Right cardiac atrium (tissue), 5 donors: ENCODE measurements at regions not wholly inside any gene's neighbourhood (a gene's known extent, or its start where the extent isn't known, plus 50 kb on each side); places are given as distances from the start of the nearest gene placed in this dataset.
A peak's percentile ranks its signal among the peaks of the same experiment; 100 is the strongest.

Experiments used
- ATAC-seq, 2 donors: fragments of 200-7000 bp; cut with Tn5 transposase; one replicate each; pipeline versions ENCODE4 v1.8.0 to v1.9.1; 2020; ENCODE audit warnings: moderate library complexity in 2 of 2, mild to moderate bottlenecking in 1 of 2
- DNase-seq, 3 donors: peaks; one replicate each; pipeline ENCODE4 v3.0.0-alpha.2; 2020
- H3K27ac ChIP-seq: one replicate; pipeline ENCODE4 v1.5.1; 2013; ENCODE audit warnings: mild to moderate bottlenecking, low read length, control low read depth, moderate library complexity
- H3K27me3 ChIP-seq: one replicate; pipeline ENCODE4 v1.6.1; 2013; ENCODE audit not compliant: control insufficient read depth, insufficient read depth
- H3K4me1 ChIP-seq: one replicate; pipeline ENCODE4 v1.6.1; 2013; ENCODE audit warnings: low read length; ENCODE audit not compliant: control insufficient read depth, insufficient read depth
- H3K4me3 ChIP-seq: one replicate; pipeline ENCODE4 v1.5.1; 2013; ENCODE audit warnings: low read length, control low read depth
- H3K9me3 ChIP-seq: one replicate; pipeline ENCODE4 v1.6.1; 2013; ENCODE audit warnings: low read length; ENCODE audit not compliant: control insufficient read depth
- WGBS: extraction: QIAGEN DNeasy Blood & Tissue Kit; methylation state at CpG from one replicate; pipeline ENCODE4 v1.1.7; 2013; 5-methylcytosine and 5-hydroxymethylcytosine counted together
- intact Hi-C, 4 donors: fragments of 100-400 bp; cut with DNase I; formaldehyde crosslinking; loops; one replicate each; pipeline versions ENCODE4 v1.11.0 to v1.14.0; 2022 to 2023
- donor health status: healthy with polysubstance abuse.
- donor health status: DM: no; HTN: yes; CAD: no.
- donor health status: DM: no; HTN: no; CAD: no.
- donor health status: DM: no; HTN: yes; CAD: no; lungs with severe emphysema.
- donor health status: DM: yes; HTN: yes; CAD: no.

DNA sequence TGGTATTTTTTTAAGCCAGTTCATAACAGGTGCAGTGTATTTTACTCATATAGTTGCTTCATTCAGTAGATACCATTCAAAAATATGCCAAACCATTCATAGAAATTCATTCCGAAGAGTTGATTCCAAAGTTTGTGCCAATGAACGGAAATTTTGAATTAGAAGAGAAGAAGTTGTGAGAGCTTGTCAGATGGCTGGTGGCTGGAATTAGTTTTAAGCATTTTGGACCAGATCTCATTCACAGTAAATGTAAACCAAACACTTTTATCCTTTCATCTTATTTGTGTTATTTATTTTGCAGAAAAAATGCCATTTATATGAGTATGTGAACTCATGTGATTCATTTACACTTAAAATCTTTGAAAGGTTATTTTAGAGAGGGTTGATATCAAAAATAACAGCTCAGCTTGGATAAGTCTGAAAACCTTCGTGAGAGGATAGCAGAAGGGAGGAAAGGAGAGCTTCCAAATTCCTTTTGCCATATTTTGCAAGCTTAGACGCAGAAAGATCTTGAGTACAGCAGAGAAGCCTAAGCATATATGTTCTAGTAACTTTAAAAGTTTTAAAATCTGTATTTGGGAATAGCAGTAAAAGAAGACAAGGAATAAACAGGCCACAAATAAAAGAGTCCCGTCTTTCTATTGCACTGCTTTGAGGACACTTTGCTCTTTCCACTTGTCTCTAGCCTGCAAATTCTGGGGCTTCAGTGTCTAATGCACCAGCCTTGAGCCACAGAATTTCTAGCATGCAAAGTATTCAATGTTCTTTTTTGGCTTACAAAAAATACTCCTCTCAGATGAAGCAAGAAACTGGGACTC, 253.6 kb upstream of the FLRT2 start:
- no peak for ATAC-seq
- no peak for DNase-seq
- Histone ChIP-seq H3K9me3 (no peaks in the 10 kb centered on the region), H3K4me1 (no peaks in the 10 kb centered on the region), H3K27ac (no peak overlapping the region), H3K4me3 (no peak overlapping the region), H3K27me3 (no peaks in the 10 kb centered on the region)
- WGBS, result 71% methylated on average over 5 of the region's 5 CpGs
- intact Hi-C loops, result no loop called here

DNA sequence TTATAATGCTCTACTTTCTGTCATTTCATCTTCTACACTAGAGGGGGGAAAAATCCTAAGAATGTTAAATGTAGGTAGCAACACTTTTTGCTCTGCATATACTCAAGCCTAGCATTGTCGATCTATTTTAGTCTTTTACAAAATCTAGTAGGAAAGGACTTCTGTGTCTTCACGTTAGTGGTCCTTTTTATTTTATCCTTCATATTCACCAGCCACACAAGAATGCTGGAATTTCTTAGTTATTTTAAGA, 253.0 kb upstream of the FLRT2 start:
- Histone ChIP-seq H3K9me3 (no peaks in the 10 kb centered on the region), H3K4me1 (no peaks in the 10 kb centered on the region), H3K27me3 (no peaks in the 10 kb centered on the region), H3K27ac (no peak overlapping the region), H3K4me3 (no peak overlapping the region)
- ATAC-seq (no peak), DNase-seq (no peak)
- intact Hi-C loops, result no loop called here
- WGBS, result 55% methylated on average over 2 of the region's 2 CpGs

DNA sequence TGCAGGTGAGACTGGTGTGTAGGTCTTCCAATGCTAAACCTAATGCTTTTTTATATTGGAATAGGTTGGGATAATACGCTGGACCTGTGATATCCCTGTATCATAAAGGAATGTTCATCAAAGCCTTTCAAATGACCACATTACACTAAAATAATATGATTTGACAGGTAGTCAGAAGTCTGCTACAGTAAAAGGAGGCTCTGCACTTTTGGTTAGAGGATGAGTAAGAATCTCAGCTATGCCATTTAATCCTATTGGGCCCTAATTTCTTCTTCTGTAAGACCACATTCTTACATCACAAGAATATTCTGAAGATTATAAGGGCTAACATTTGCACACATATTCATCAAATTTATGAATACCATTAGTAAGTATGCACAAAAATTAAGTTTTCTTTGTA, 250.5 kb upstream of the FLRT2 start:
- Histone ChIP-seq H3K4me3 (no peak overlapping the region), H3K27ac (no peak overlapping the region), H3K4me1 (no peaks in the 10 kb centered on the region), H3K27me3 (no peaks in the 10 kb centered on the region), H3K9me3 (no peaks in the 10 kb centered on the region)
- ATAC-seq (no peak), DNase-seq (no peak)
- intact Hi-C loops, result no loop called here
- 97% methylated on average over 1 of the region's 1 CpG for WGBS

- DNase-seq, result no peak
- 86% methylated on average over 2 of the region's 2 CpGs for WGBS
Measured at GRCh38 chr14:85280074-85280473, 249.9 kb upstream of the FLRT2 start.

DNA sequence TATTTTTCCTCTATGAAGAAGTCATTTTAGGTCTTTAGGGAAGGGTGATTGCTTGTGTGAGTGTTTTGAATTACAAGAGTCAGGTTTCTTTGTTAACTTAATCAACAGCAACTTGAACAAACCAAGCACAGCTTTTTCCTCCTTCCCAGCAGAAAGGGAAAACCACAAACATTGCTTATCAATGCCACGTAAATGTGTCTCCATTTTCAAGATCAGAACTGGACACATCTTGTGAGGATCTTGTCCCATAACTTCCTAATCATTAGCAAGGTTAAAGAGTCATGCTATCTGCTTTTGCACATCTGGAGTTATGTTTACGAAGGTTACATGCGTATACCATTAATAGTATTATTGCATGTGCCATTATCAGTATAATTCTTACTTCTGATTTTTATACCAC, 248.0 kb upstream of the FLRT2 start:
- no peak overlapping the region for H3K4me3 ChIP-seq

More at GRCh38 chr14:85280074-85280473, 249.9 kb upstream of the FLRT2 start:
- H3K27ac ChIP-seq, result no peak overlapping the region
- intact Hi-C loops, result no loop called here
- no peak for ATAC-seq
- no peaks in the 10 kb centered on the region for H3K4me1 ChIP-seq
- no peak overlapping the region for H3K4me3 ChIP-seq
- H3K9me3 ChIP-seq, result no peaks in the 10 kb centered on the region
- H3K27me3 ChIP-seq, result no peaks in the 10 kb centered on the region

DNA sequence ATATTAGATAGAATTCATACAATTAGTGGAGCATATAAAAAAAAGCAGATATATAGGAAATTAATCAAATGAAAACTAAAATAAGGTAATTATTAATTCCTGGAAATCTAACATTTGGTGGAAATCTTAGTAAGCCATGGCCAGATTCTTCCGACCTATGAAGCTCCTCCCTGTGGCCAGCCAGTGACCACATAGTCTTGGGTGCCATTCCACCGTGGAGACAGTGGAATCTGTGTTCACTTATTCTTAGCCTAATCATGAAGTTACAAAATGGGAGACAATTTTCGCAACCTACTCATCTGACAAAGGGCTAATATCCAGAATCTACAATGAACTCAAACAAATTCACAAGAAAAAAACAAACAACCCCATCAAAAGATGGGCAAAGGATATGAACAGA, 241.9 kb upstream of the FLRT2 start:
- Histone ChIP-seq H3K4me1 (no peaks in the 10 kb centered on the region), H3K4me3 (no peak overlapping the region), H3K9me3 (no peaks in the 10 kb centered on the region), H3K27ac (no peak overlapping the region), H3K27me3 (no peaks in the 10 kb centered on the region)
- DNase-seq (no peak), ATAC-seq (no peak)
- WGBS, result 96% methylated on average over 3 of the region's 3 CpGs
- intact Hi-C loops, result no loop called here

More for the DNA sequence above, 248.0 kb upstream of the FLRT2 start:
- no peak overlapping the region for H3K27ac ChIP-seq
- H3K9me3 ChIP-seq, result no peaks in the 10 kb centered on the region
- intact Hi-C loops, result no loop called here
- WGBS, result 81% methylated on average over 3 of the region's 3 CpGs
- no peaks in the 10 kb centered on the region for H3K27me3 ChIP-seq
- no peak for ATAC-seq
- H3K4me1 ChIP-seq, result no peaks in the 10 kb centered on the region
- no peak for DNase-seq

GRCh38 chr14:85291731-85292130, 238.2 kb upstream of the FLRT2 start:
- H3K4me3 ChIP-seq, result no peak overlapping the region
- H3K27me3 ChIP-seq, result no peaks in the 10 kb centered on the region
- intact Hi-C loops, result no loop called here
- no peaks in the 10 kb centered on the region for H3K9me3 ChIP-seq
- no peaks in the 10 kb centered on the region for H3K4me1 ChIP-seq
- 87% methylated on average over 3 of the region's 3 CpGs for WGBS
- H3K27ac ChIP-seq, result no peak overlapping the region
- no peak for DNase-seq
- no peak for ATAC-seq

GRCh38 chr14:85293612-85294234, 236.2 kb upstream of the FLRT2 start:
- Histone ChIP-seq H3K4me1 (no peaks in the 10 kb centered on the region), H3K27ac (no peak overlapping the region), H3K4me3 (no peak overlapping the region), H3K27me3 (no peaks in the 10 kb centered on the region), H3K9me3 (no peaks in the 10 kb centered on the region)
- ATAC-seq (no peak), DNase-seq (no peak)
- WGBS, result 70% methylated on average over 6 of the region's 6 CpGs
- intact Hi-C loops, result no loop called here

- no peak overlapping the region for H3K4me3 ChIP-seq
- ATAC-seq (no peak), DNase-seq (no peak)
- H3K27ac ChIP-seq, result no peak overlapping the region
- no peaks in the 10 kb centered on the region for H3K9me3 ChIP-seq
- H3K4me1 ChIP-seq, result no peaks in the 10 kb centered on the region
- intact Hi-C loops, result no loop called here
- 85% methylated on average over 1 of the region's 1 CpG for WGBS
- H3K27me3 ChIP-seq, result no peaks in the 10 kb centered on the region
Measured at GRCh38 chr14:85295318-85295717, 234.6 kb upstream of the FLRT2 start.

DNA sequence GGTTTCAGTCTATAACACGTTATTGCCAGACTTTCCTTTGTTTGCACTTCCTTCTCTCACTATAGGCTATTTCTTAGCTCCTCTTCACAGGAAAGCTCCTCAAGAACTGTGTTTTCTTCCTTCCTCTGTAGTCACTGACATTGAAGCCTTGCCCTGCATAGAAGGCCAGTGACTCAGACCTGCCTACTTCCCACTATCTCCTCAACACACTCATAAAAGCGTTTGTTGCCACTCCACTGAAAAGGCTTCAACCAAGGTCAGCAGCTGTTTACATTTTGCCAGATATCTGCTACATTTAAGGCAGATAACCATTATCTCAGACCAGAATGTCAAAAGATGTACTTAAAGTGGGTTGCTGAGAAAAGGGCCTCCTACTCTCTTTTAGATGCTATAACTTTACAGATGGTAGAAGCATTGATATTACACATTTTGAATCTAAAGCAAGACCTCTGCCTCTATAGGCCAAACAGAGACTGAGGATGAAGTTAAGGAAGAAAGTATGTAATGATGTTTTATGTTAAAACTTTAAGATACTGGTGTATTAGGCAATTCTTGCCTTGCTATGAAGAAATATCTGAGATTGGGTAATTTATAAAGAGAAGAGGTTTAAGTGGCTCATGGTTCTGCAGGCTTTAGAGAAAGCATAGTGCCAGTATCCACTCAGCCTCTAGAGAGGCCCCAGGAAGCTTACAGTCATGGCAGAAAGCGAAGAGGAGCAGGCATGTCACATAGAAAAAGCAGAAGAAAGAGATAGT, 233.3 kb upstream of the FLRT2 start:
- H3K27me3 ChIP-seq, result no peaks in the 10 kb centered on the region
- H3K9me3 ChIP-seq, result no peaks in the 10 kb centered on the region
- no peak overlapping the region for H3K4me3 ChIP-seq
- WGBS, result 50% methylated on average over 3 of the region's 3 CpGs
- no peak for DNase-seq
- ATAC-seq, result peak in 1 of 2 donors; percentile 41
- no peak overlapping the region for H3K27ac ChIP-seq
- intact Hi-C loops, result no loop called here
- H3K4me1 ChIP-seq, result no peaks in the 10 kb centered on the region

DNA sequence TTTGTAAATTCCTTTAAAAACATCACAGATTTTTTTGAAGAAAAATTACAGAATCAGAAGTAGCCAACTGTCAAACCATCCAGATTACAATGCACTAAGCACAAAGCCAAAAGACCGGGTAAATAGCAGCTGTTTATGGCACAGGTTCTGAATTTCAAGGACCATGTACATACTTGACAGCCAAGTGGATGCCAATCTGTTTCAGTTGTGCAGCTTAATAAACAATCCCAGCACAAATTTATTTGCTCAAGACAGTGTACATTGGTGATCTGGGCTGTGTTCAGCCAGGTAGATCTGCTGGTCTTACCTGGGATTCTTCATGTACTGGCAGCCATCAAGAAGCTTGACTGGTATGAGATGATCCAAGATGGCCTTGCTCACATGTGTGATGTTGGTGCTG, 229.8 kb upstream of the FLRT2 start:
- Histone ChIP-seq H3K27ac (no peak overlapping the region), H3K4me1 (no peaks in the 10 kb centered on the region), H3K4me3 (no peak overlapping the region), H3K9me3 (no peaks in the 10 kb centered on the region), H3K27me3 (no peaks in the 10 kb centered on the region)
- intact Hi-C loops, result no loop called here
- no peak for ATAC-seq
- WGBS, result 76% methylated on average over 1 of the region's 1 CpG
- no peak for DNase-seq
